Esophagus (tissue), 2 donors: ENCODE measurements at regions not wholly inside any gene's neighbourhood (a gene's known extent, or its start where the extent isn't known, plus 50 kb on each side); places are given as distances from the start of the nearest gene placed in this dataset.

Experiments used
- H3K27ac ChIP-seq, 2 donors: one replicate each; pipeline ENCODE4 v1.5.1; 2013; ENCODE audit warnings: low read depth in 2 of 2, mild to moderate bottlenecking in 2 of 2, inconsistent platforms in 1 of 2, low read length in 1 of 2, moderate library complexity in 1 of 2
- H3K27me3 ChIP-seq, 2 donors: one replicate each; pipeline ENCODE4 v1.6.1; 2013; ENCODE audit warnings: low read length in 2 of 2, control low read depth in 1 of 2, mild to moderate bottlenecking in 1 of 2; ENCODE audit not compliant: insufficient read depth in 2 of 2, control insufficient read depth in 1 of 2
- H3K36me3 ChIP-seq, 2 donors: one replicate each; pipeline ENCODE4 v1.6.1; 2013; ENCODE audit warnings: low read length in 1 of 2; ENCODE audit not compliant: control insufficient read depth in 2 of 2, insufficient read depth in 2 of 2
- H3K4me1 ChIP-seq, 2 donors: one replicate each; pipeline ENCODE4 v1.6.1; 2013; ENCODE audit warnings: low read length in 1 of 2; ENCODE audit not compliant: control insufficient read depth in 2 of 2, insufficient read depth in 2 of 2
- H3K4me3 ChIP-seq, 2 donors: one replicate each; pipeline ENCODE4 v1.5.1; 2013; ENCODE audit warnings: low read length in 2 of 2, mild to moderate bottlenecking in 2 of 2, low read depth in 1 of 2, moderate library complexity in 1 of 2
- H3K9me3 ChIP-seq, 2 donors: one replicate each; pipeline ENCODE4 v1.6.1; 2013; ENCODE audit warnings: mild to moderate bottlenecking in 2 of 2, low read depth in 1 of 2, low read length in 1 of 2, moderate library complexity in 1 of 2; ENCODE audit not compliant: control insufficient read depth in 2 of 2, insufficient read depth in 1 of 2
- WGBS, 2 donors: extraction: QIAGEN DNeasy Blood & Tissue Kit; methylation state at CpG; one replicate each; pipeline ENCODE4 v1.1.7; 2013; 5-methylcytosine and 5-hydroxymethylcytosine counted together
- donor health status: healthy with polysubstance abuse.
- donor health status: Bipolar disorder and iron deficiency.

- Histone ChIP-seq H3K4me1 (no peaks in the 10 kb centered on the region), H3K9me3 (no peaks in the 10 kb centered on the region), H3K36me3 (no peaks in the 10 kb centered on the region), H3K27ac (no peak overlapping the region), H3K27me3 (no peaks in the 10 kb centered on the region), H3K4me3 (no peak overlapping the region)
- 25 to 28% methylated on average over 2 of the region's 2 CpGs for WGBS, 2 donors
These were observed 455.7 kb downstream of the FGF9 start for GRCh38 chr13:22126433-22127021.

- Histone ChIP-seq H3K27me3 (no peaks in the 10 kb centered on the region), H3K36me3 (no peaks in the 10 kb centered on the region), H3K9me3 (no peaks in the 10 kb centered on the region), H3K4me3 (no peak overlapping the region), H3K27ac (no peak overlapping the region), H3K4me1 (no peaks in the 10 kb centered on the region)
- WGBS, 2 donors: 62 to 64% methylated on average over 5 of the region's 5 CpGs
These were observed 456.6 kb downstream of the FGF9 start for GRCh38 chr13:22127277-22128164.

- H3K27me3 ChIP-seq: no peaks in the 10 kb centered on the region
- H3K36me3 ChIP-seq: no peaks in the 10 kb centered on the region
- H3K4me3 ChIP-seq: no peak overlapping the region
- no peaks in the 10 kb centered on the region for H3K9me3 ChIP-seq
- H3K27ac ChIP-seq: no peak overlapping the region
- no peaks in the 10 kb centered on the region for H3K4me1 ChIP-seq
- 73 to 74% methylated on average over 15 of the region's 15 CpGs for WGBS, 2 donors
These were observed 457.9 kb downstream of the FGF9 start for GRCh38 chr13:22128441-22129408.

GRCh38 chr13:22130254-22130653 is 459.4 kb downstream of the FGF9 start:
- H3K4me1 ChIP-seq: no peaks in the 10 kb centered on the region
- WGBS, 2 donors: 58 to 66% methylated on average over 1 of the region's 1 CpG
- H3K27me3 ChIP-seq: no peaks in the 10 kb centered on the region
- no peak overlapping the region for H3K4me3 ChIP-seq
- no peaks in the 10 kb centered on the region for H3K36me3 ChIP-seq
- H3K27ac ChIP-seq: no peak overlapping the region
- H3K9me3 ChIP-seq: no peaks in the 10 kb centered on the region

- no peak overlapping the region for H3K27ac ChIP-seq
- no peaks in the 10 kb centered on the region for H3K9me3 ChIP-seq
- WGBS, 2 donors: 91 to 92% methylated on average over 4 of the region's 4 CpGs
- no peaks in the 10 kb centered on the region for H3K27me3 ChIP-seq
- H3K4me3 ChIP-seq: no peak overlapping the region
- H3K4me1 ChIP-seq: no peaks in the 10 kb centered on the region
- no peaks in the 10 kb centered on the region for H3K36me3 ChIP-seq
These were observed 463.4 kb downstream of the FGF9 start for GRCh38 chr13:22134261-22134660.

GRCh38 chr13:22135446-22135845 is 464.6 kb downstream of the FGF9 start:
- no peaks in the 10 kb centered on the region for H3K9me3 ChIP-seq
- no peaks in the 10 kb centered on the region for H3K4me1 ChIP-seq
- H3K27me3 ChIP-seq: no peaks in the 10 kb centered on the region
- H3K36me3 ChIP-seq: no peaks in the 10 kb centered on the region
- no peak overlapping the region for H3K27ac ChIP-seq
- no peak overlapping the region for H3K4me3 ChIP-seq
- WGBS, 2 donors: 70 to 72% methylated on average over 6 of the region's 6 CpGs

- Histone ChIP-seq H3K4me1 (no peaks in the 10 kb centered on the region), H3K9me3 (no peaks in the 10 kb centered on the region), H3K27ac (no peak overlapping the region), H3K36me3 (no peaks in the 10 kb centered on the region), H3K4me3 (no peak overlapping the region), H3K27me3 (no peaks in the 10 kb centered on the region)
- WGBS, 2 donors: 80 to 82% methylated on average over 4 of the region's 4 CpGs
These were observed 466.6 kb downstream of the FGF9 start for GRCh38 chr13:22137361-22138050.

GRCh38 chr13:22138947-22139346 is 468.1 kb downstream of the FGF9 start:
- peaks cover 0 to 4% of the 10 kb centered on the region in 2 donors for H3K4me1 ChIP-seq
- no peaks in the 10 kb centered on the region for H3K27me3 ChIP-seq
- H3K27ac ChIP-seq: no peak overlapping the region
- no peak overlapping the region for H3K4me3 ChIP-seq
- WGBS, 2 donors: 84 to 89% methylated on average over 8 of the region's 8 CpGs
- H3K9me3 ChIP-seq: peaks cover 0 to 3% of the 10 kb centered on the region in 2 donors
- no peaks in the 10 kb centered on the region for H3K36me3 ChIP-seq

GRCh38 chr13:22141716-22142115 is 470.8 kb downstream of the FGF9 start:
- 77 to 85% methylated on average over 1 of the region's 1 CpG for WGBS, 2 donors
- Histone ChIP-seq H3K4me3 (no peak overlapping the region), H3K4me1 (peaks cover 0 to 4% of the 10 kb centered on the region in 2 donors), H3K36me3 (no peaks in the 10 kb centered on the region), H3K27me3 (no peaks in the 10 kb centered on the region), H3K27ac (no peak overlapping the region), H3K9me3 (peaks cover 0 to 3% of the 10 kb centered on the region in 2 donors)
